Suprapubic skin (tissue), 4 donors: ENCODE measurements at regions not wholly inside any gene's neighbourhood (a gene's known extent, or its start where the extent isn't known, plus 50 kb on each side); places are given as distances from the start of the nearest gene placed in this dataset.

Experiments
- EP300 ChIP-seq: sonication (generic); formaldehyde crosslinking; IDR thresholded peaks from one replicate; pipeline ENCODE4 v1.6.1; 2017; ENCODE audit warnings: antibody characterized with exemption
- POLR2A ChIP-seq, 2 donors: fragments of 450-650 bp; IDR thresholded peaks; one replicate each; pipeline ENCODE4 v1.6.1; 2017; ENCODE audit warnings: antibody characterized with exemption in 2 of 2, mild to moderate bottlenecking in 2 of 2, moderate library complexity in 2 of 2
- POLR2AphosphoS5 ChIP-seq, 3 donors: sonication (generic); formaldehyde crosslinking; IDR thresholded peaks; one replicate each; pipeline ENCODE4 v1.6.1; 2017; ENCODE audit warnings: antibody characterized with exemption in 3 of 3
- TF ChIP-seq, protein P1 (sequence below), 2 donors: fragments of 200-600 bp in 1 of 2; fragments of 450-650 bp in 1 of 2; sonication (generic) in 1 of 2; IDR thresholded peaks; one replicate each; pipeline ENCODE4 v1.5.1; 2016 to 2019; ENCODE audit warnings: antibody characterized with exemption in 2 of 2, mild to moderate bottlenecking in 1 of 2, moderate library complexity in 1 of 2

DNA sequence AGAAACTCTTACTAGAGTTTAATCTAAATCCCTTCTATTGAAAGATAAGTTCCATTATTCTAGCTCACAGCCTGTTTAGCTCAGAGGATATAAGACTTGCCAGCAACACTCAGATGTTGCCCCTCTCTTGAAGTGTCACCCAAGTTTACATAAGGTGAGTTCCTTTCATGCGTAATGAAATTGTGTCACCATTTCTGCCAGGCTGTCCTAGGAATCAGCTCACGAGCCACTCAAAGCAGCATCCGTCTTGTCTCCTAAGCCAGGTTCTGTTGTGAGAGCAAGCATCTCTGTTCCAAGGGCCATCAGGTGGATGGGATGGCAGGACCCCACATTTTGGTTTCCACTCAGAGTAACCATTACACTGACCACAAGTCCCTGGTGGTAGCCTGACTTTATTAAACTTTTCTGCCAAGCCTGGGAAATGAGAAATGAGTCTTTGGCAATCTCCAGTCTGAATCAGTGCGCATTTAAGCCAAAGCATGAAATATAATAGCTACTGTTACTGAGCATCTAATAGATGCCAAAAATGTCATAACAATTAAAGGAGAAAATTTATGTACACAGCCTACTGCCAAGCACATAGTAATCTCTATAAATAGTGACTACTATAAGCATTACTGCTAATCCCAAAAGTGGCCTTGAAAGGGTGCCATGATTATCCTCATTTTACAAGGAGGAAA, 179.6 kb upstream of the MIR17HG start:
- TF ChIP-seq POLR2A (IDR thresholded peaks at IDR 0.05) (no peak), EP300 (no peak), POLR2AphosphoS5 (IDR thresholded peaks at IDR 0.05) (no peak)
- TF ChIP-seq, protein P1, sequence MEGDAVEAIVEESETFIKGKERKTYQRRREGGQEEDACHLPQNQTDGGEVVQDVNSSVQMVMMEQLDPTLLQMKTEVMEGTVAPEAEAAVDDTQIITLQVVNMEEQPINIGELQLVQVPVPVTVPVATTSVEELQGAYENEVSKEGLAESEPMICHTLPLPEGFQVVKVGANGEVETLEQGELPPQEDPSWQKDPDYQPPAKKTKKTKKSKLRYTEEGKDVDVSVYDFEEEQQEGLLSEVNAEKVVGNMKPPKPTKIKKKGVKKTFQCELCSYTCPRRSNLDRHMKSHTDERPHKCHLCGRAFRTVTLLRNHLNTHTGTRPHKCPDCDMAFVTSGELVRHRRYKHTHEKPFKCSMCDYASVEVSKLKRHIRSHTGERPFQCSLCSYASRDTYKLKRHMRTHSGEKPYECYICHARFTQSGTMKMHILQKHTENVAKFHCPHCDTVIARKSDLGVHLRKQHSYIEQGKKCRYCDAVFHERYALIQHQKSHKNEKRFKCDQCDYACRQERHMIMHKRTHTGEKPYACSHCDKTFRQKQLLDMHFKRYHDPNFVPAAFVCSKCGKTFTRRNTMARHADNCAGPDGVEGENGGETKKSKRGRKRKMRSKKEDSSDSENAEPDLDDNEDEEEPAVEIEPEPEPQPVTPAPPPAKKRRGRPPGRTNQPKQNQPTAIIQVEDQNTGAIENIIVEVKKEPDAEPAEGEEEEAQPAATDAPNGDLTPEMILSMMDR (IDR thresholded peaks at IDR 0.05): no peak
